Ramos (cell line): ENCODE measurements at regions not wholly inside any gene's neighbourhood (a gene's known extent, or its start where the extent isn't known, plus 50 kb on each side); places are given as distances from the start of the nearest gene placed in this dataset.

ENCODE experiments used
- in situ Hi-C: fragments of 300-500 bp; cut with MboI; formaldehyde crosslinking; loops from one replicate; pipeline ENCODE4 v1.14.3; 2022; ENCODE audit warnings: low sequenced_read_pairs; ENCODE audit not compliant: unreplicated experiment

DNA sequence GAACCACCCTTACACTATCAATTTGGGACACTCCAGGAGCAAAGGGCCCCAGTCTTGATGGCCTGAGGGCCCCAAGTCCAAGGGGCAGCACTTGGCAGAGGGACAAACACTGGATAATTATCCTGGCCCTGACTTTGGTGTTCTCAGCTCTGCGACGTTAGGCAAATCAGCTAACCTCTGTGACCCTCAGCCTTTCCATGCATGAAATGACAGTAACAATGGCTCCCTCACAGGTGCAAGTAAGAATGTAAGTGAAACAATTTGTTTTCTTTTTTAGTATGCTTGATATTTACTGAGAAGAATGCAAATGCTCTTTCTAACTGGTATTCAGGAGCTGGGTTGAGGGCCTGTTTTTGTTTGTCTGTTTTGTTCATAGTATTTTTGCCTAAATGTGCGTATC, 61.6 kb upstream of the PRDX6 start:
- in situ Hi-C loops: loop anchor here (10.0 to 25.0 kb wide), 3 partner anchors 671 to 1597 kb away; partner anchors contain the start of gene MRPS14

DNA sequence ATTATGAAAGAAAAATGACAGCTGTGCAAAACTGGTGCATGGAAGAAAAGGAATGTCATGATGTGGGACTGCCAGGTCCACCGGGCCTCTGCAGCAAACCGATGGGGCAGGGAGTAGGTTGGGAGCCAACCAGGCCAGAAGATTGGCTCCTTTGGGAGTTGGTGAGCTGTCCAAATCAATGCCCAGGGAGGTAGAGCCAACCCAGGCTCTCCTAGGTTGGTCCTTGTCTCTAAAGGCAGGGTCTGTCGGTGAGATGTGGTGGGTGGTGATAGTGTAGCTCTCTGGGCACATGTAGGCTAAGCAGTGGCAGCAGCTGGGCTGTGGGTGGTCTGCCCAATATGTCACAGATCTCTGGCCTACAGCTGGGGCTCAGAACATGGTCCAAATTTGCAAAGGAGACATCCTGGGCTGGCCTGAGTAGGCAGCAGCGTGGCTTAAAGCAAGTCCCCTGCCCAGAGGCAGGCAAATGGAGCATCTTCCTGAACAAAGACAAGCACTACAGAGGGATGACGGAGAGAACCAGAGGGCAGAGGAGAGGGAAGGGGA, 61.2 kb upstream of the PRDX6 start:
- in situ Hi-C loops: loop anchor here (10.0 to 25.0 kb wide), 3 partner anchors 671 to 1596 kb away; partner anchors contain the start of gene MRPS14

DNA sequence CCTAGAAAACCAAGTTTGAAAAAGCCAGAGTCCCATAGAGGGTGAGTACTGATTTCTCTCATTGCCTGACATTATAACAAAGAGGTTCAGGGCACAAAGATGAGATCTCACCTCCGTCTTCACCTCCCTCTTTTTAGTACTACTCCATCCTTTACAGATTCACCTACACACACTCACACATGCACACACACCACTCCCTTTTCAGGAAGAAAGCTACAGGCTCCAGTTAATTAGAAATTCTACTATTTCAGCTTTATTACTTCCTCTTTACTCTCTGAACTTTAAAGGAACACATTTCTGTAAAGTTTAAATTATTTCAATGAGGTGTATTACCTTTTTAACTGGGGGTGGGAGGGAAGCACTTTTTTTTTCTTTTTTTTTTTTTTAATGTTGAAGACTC, 59.6 kb upstream of the PRDX6 start:
- in situ Hi-C loops: loop anchor here (10.0 to 25.0 kb wide), 3 partner anchors 673 to 1595 kb away; partner anchors contain the start of gene MRPS14

DNA sequence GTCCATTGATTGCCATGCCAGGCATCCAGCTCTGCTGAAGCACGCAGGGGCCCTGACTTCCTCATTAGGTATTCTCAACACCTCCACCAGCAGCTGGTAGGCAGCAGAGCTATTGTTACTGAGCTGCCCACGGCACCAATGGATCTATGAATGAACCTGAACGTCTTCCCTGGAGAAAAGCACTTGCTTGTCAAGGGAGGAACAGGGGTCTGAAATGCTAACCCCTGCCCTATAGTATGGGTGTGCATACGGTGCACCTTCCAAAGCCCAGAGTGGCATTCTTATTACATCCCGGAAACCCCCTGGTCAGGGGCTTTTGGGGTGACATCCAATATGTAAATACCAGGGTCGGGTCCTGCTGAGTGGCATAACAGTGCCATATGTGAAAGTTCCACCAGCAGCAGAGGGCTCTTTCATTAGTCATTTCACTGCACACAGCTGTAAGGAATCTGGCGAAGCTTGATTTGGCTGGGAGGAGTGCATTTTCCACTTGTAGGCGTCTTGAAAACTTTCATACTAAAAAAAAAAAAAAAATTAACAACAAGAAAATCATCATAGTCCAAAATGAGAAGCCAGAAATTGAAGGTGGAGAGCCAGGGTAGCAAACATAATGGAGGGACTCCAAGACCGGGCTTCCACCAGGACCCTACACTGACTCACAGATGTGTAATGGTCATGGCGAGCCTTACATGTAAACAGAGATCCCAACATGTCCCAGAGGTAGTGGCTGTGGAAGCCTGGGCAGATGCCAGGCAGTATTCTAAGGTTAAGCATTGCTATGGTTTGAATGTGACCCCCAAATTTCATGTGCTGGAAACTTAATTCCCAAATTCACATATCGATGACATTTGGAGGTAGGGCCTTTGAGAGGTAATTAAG, 58.8 kb upstream of the PRDX6 start:
- in situ Hi-C loops: loop anchor here (10.0 to 25.0 kb wide), 3 partner anchors 674 to 1594 kb away; partner anchors contain the start of gene MRPS14

DNA sequence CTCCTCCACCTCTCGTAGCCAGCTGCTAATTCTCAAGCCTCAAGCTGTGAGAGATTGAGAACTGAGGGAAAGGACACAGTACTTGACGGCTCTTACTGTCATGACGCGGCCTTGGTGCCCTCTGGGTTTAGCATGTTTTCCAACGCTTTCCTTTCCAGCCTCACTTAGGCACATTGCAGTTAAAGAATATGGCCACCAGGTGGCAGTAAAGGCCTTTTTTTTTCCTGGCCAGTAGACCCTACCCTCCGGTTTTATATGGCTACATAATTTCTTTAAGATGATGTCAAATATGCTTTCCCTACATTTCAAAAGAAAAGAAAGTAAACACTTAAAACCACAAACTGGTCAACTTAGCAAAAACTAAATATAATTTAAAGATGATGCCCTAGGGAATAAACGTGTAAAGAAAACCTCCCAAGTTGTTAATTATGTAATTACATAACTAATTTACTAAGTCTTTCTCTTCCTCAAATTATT, 56.8 kb upstream of the PRDX6 start:
- in situ Hi-C loops: loop anchor here (25.0 kb wide), 2 partner anchors 1317 to 1592 kb away; partner anchors contain the start of gene MRPS14

DNA sequence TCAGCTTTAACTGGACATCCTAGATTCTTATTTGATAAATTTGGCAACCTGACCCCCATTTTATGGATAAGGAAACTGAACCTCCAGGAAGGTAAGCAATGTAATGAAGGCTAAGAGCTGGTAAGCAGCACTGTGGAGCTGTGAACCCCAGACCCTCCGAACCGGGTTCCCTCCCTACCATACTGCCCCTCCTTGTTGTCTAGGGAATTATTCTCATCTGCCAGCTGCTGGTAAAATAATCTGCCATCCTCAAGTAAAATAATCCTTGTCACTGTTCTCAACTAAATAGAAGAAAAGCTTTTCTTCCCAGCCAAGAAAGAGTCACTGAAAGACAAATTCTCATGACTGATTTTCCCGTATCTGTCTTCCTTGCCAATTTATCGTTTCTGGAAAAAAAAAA, 55.8 kb upstream of the PRDX6 start:
- in situ Hi-C loops: loop anchor here (25.0 kb wide), 2 partner anchors 1316 to 1591 kb away; partner anchors contain the start of gene MRPS14

DNA sequence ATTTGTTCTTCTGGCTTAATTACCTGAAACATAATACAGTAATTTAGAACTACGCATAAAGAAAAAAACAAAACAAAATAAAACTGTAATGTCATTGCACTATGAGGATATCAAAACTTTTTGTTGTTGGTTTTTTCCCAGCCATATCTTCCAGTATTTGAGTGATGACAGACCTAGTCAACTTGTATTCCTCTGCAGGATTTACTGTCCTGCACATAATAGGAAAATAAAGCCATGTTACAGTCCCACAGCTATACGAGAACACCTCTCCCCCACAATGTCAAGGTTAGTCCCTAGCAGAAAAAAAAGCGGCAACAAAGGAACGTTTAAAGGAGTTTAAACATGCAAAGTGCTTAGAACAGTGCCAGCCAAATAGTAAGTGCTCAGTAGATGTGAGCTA, 55.3 kb upstream of the PRDX6 start:
- in situ Hi-C loops: loop anchor here (25.0 kb wide), 2 partner anchors 1316 to 1591 kb away; partner anchors contain the start of gene MRPS14

DNA sequence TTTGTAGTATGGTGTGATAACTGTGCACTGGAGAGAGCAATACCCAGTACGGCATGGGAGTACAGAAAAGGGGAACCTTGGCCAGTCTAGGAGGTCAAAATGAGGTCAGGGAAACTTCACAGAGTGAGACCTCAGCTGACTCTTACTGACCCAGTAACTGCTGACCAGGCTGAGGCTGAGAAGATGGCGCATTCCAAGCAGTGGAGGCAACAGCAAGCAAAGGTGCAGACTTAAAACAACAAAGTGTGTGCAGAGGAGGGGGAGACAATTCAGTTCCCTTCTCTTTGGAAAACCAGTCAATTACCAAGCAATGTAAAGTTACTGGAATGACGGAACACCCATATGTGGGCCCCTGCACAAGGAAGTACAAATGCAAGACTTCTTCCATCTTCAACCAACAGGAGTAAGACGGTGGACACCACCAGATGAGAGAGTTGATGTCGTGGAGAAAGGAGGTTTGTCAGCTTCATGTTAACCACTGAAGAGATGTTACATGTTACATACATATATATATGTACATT, 54.6 kb upstream of the PRDX6 start:
- in situ Hi-C loops: loop anchor here (25.0 kb wide), 2 partner anchors 1315 to 1590 kb away; partner anchors contain the start of gene MRPS14

DNA sequence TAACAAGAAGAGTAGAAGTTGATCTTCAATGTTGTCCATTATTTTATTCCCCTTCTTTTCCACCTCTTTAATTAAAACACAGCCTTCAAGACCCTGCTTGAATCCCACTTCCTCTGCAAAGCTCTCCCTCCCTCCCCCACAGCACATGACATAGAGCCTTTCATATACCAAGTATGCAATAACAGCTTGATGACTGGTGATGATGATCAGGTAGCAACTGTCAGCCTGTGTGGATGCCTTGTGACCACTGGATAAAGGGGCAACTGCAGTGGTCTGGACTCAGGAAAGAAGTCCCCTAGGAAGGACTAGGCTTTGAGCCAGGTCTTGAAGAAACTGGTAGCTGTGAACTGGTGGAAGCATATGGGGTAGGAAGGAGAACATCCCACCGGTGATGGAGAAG, 53.8 kb upstream of the PRDX6 start:
- in situ Hi-C loops: loop anchor here (25.0 kb wide), 2 partner anchors 1314 to 1589 kb away; partner anchors contain the start of gene MRPS14

DNA sequence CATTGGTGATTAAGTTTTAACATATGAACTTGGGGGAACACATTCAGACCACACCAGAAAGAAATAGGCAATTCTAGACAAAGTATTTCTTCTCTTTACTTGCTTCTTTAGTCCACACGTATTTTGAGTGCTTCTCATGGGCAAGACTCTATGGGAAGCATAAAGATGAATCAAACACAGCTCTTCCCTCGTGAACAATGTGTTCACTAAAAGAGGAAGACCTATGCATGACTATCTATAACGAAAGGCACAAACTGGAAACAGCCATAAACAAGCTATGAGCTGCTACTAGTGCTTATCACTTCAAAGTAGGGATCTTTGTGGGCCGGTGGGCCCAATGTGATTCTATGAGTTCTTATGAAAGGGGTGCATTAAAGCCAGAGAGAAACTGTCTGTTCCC, 53.0 kb upstream of the PRDX6 start:
- in situ Hi-C loops: loop anchor here (25.0 kb wide), 2 partner anchors 1313 to 1588 kb away; partner anchors contain the start of gene MRPS14

DNA sequence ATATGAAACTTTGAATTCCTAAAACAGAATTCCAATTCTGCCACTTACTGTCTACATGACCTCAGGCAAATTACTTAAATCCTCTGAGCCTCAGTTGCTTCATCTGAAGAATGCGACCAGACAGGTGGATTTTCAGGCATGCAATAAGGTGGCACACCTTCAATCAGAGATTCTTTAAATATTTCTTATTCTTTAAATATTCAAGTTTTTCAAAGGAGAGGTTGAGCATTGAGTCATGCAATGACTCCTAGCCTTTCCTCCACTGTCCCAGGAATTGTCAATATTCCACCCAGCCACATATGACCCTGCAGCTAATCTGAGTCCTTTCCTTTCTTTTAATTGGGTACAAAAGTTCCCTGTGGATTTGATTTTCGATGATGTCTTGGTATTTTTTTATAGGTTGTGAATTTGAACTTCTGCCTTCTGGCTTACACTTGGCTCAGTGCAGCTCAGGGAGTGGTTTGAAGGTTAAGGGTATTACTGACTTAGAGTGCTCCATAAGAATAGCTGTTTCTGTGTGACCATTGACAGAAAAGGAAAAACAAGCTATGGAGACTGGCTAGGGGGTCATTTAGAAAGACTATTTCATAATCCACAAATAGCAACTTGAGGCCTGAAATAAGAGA, 52.2 kb upstream of the PRDX6 start:
- in situ Hi-C loops: loop anchor here (25.0 kb wide), 2 partner anchors 1312 to 1587 kb away; partner anchors contain the start of gene MRPS14

DNA sequence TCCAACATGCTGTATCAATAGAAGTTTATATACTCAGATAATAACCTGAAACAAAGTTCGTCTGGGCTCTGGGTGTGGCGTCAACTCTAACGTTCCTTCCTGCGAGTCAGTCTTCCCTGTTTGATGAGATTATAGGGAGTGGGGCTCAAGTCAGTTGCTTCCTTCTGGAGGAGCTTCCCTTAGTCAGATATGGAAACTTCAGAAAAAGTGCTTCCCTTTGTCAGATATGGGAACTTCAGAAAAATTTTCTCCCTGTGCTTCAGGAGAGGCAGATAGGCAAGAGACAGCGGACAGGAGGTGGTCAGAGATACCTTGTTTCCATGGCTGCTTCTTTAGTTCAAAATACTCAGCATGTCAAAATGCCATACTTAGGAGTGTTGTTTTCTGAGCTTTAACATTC, 51.1 kb upstream of the PRDX6 start:
- in situ Hi-C loops: no loop called here

DNA sequence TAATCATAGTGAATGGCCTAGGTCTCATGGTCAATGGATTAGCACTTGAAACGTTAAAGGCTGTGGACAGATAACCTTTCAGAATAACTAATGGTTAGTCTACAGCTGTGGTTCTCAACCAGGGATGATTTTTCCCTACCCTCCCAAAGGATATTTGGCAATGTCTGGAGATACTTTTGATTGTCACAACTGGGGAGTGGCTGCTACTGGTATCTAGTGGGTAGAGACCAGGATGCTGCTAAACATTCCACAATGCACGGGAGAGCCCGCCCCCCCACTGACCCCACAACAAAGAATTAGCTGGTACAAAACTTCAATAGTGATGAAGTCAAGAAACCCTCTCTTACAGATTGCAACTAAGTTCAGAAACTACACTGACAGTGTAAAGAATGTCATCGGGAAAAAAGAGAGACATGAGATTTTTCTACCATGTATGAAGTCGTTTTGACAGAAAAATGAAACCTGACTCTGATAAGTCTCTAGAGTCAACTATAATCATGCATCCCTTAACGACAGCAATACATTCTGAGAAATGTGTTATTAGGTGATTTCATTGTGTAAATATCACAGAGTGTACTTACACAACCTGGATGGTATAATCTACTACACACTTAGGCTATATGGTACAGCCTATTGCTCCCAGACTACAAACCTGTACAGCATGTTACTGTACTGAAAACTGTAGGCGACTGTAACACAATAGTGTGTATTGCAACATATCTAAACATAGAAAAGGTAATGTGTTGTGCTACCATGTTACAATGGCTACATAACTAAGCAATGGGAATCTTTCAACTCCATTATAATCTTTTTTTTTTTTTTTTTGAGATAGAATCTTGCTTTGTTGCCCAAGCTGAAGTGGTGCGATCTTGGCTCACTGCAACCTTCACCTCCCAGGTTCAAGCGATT, 49.7 kb upstream of the PRDX6 start:
- in situ Hi-C loops: no loop called here
